LHCN-M2 (cell line): ENCODE measurements at regions not wholly inside any gene's neighbourhood (a gene's known extent, or its start where the extent isn't known, plus 50 kb on each side); places are given as distances from the start of the nearest gene placed in this dataset.

ENCODE experiments used
- DNase-seq: peaks from one replicate; pipeline ENCODE4 v3.0.0-alpha.2; 2012; ENCODE audit warnings: low read depth

GRCh38 chr4:11546391-11547175, 117.9 kb upstream of the HS3ST1 start:
- DNase-seq = no peak

DNA sequence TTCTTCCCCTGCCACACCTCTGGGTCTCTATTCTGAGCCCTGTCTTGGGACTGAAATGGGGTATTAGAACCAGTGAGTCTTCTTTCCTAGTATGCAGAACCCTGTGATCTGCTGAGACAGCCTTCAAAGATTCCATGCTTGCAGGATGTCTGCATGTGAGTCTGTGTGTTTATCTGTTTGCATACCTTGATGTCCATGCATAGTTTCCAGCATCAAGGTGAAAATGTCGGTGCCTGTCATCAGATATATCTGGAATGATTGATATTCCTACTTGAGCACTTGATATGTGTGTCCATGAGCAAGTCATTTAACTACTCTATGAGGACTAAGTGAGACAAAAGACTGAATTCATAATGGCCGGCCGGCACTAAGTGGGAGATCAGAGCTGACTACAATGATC, 117.0 kb upstream of the HS3ST1 start:
- DNase-seq = no peak

GRCh38 chr4:11544211-11544610, 115.5 kb upstream of the HS3ST1 start:
- no peak for DNase-seq

- peak; percentile 68 for DNase-seq
Observed at GRCh38 chr4:11543706-11544105, 115.0 kb upstream of the HS3ST1 start.

DNA sequence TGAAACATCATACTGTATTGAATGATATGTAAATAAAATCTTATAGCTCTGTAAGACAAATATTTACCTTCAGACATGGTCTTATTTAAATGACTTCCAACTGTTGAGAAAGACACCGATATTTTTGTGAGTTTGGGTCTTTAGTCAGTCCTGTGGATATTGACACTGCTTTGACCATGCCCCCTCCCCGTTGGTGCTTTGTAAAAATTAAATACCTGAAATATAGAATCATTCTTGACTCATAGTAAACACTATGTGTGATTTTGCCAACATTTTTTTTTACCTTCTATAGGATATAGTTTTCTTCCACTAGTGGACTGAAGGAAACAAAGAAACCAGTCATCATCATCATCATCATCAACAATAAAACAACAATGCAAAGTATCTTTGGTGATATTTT, 114.3 kb upstream of the HS3ST1 start:
- DNase-seq = no peak

- no peak for DNase-seq
Observed at GRCh38 chr4:11537846-11538245, 109.2 kb upstream of the HS3ST1 start.

GRCh38 chr4:11535333-11535732, 106.6 kb upstream of the HS3ST1 start:
- no peak for DNase-seq

DNA sequence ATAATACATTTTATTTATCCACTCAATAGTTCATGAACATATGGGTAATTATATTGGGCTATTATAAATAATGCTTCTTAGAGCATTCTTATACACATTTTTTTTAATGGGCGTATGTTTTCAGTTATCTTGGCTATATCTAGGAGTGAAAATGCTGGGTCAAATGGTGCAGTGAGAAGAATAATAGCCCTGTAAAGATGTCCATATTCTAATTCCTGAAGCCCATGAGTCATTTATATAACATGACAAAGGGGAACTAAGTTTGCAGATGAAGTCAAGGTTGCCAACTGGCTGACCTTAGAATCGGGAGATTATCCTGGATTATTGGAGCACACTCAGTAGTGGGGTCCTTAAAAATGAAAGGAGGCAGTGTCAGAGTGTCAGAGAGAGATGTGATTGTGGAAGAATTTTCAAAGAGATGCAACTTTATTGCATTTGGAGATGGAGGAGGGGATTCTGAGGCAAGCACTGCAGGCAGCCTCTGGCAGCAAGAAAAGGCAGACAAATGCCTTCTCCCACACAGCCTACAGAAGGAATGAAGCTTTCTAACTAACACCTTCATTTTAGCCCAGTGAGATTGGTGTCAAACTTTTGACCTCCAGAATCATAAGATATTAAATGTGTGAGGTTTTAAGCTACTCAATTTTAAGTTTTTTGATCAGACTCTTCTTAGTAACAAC, 106.1 kb upstream of the HS3ST1 start:
- DNase-seq = no peak

DNA sequence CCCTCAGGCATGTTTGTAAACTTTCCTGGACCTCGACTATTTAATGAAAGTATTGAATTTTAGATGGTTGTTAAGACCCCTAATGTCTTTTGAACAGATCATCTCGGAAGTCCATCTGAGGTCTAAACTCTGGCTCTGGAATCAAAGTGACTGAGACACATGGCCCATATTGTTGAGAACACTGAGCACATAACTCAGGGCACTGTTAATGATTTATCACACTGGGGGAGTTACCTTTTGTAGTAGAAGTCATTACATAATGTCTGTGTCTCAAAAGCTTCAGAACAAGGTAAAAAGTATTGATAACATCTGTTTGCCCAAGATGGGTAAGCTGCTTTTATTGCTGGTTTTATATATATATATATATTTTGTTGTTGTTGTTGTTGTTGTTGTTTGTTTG, 103.4 kb upstream of the HS3ST1 start:
- no peak for DNase-seq

GRCh38 chr4:11529625-11530201, 101.0 kb upstream of the HS3ST1 start:
- peak; percentile 36 for DNase-seq

- DNase-seq = no peak
Observed at GRCh38 chr4:11525085-11525484, 96.4 kb upstream of the HS3ST1 start.

GRCh38 chr4:11518754-11519153, 90.1 kb upstream of the HS3ST1 start:
- no peak for DNase-seq

GRCh38 chr4:11514779-11515419, 86.2 kb upstream of the HS3ST1 start:
- DNase-seq = no peak

DNA sequence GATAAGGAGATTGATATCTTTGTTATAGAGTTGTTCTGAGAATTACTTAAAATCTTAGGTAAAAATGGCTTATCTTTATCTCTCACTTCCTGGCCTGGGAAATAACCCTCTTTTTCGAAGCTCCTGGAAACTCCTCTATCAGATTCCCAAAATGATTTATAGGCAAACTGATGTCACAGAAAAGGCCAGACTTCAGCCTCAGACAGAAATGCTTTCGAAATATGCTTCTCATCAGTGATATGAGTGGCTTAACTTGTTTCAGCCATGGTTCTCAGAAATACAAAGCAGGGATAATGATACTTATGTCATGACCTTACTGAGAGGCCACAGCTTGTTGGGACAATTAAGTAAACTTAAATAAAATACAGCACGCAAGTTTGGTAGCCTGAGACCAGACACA, 85.3 kb upstream of the HS3ST1 start:
- no peak for DNase-seq

DNA sequence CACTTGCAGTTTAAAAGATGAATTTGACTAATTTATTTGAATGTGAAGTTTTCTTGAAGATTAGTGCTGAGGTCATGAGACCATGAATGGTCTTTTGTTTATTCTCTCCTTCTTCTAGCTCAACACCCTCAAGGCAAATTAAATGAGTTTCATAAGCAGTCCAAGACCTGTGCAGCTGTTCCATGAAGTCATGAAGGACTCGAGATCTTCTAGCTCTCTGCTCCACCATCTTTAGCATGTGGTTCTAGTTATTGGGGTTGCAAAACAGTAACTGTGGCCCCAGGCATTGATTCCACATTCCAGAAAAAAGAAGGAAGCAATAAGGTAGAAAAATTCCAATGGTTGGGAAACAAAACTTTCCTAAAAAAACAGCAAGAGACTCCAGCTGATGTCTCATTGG, 84.2 kb upstream of the HS3ST1 start:
- DNase-seq = no peak

DNA sequence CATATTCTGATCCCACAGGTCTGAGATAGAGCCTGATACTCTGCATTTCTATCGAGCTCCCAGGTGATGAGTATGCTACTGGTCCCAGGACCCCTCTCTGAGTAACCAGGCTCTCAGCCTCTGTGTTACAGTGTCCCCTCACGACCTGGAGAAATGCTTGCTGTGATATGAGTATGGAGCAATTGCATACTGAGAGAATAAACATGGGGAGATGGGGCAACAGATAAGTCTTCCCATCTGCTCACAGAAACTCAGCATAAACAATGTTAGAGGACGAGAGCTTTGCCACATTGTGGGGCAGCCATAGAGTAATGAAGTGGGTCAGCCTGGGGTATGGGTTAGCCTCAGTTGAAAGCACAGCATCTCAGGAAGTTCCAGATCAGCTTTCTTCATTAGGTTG, 82.6 kb upstream of the HS3ST1 start:
- DNase-seq = no peak

GRCh38 chr4:11507920-11508319, 79.2 kb upstream of the HS3ST1 start:
- DNase-seq = no peak

DNA sequence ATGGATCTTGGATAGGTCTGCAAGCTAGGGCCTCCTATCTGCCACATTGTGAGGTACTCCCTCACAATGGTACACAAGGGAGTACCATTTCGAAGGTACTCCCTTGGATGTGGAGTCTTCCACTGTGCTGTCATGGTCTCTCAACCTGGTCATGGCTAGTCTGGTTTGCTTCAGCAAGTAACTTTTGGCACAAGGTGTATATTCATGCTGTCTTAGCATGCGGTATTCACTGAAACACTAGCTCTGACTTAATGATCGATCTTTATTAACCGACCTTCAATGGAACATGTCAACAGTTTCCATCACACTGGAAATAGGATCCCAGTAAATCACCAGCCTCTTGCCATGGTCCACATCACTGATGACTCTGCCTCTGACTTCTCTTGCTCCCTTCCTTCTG, 77.5 kb upstream of the HS3ST1 start:
- no peak for DNase-seq

GRCh38 chr4:11505221-11505971, 76.7 kb upstream of the HS3ST1 start:
- DNase-seq = no peak

GRCh38 chr4:11503166-11503565, 74.5 kb upstream of the HS3ST1 start:
- no peak for DNase-seq

DNA sequence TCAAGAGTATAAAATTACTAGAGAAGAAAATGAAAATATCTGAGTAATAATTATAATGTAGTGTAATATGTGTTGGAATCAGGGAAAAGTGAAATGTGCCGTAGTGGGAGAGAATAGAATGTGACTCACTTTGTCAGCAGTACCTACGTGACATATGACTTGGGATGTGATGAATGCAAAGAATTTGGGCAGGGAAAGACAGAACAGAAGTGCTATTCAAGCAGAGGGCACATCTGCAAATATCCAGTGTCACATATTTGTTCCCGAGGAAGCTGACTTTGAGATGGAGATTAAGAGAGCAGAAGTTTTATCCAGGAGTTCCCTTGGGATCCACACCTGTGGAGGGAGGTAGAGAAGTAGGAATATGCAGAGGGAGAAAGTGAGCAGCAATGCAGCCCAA, 69.3 kb upstream of the HS3ST1 start:
- DNase-seq = peak; percentile 61
